ENCODE measurements at regions not wholly inside any gene's neighbourhood (a gene's known extent, or its start where the extent isn't known, plus 50 kb on each side); places are given as distances from the start of the nearest gene placed in this dataset.

DNA sequence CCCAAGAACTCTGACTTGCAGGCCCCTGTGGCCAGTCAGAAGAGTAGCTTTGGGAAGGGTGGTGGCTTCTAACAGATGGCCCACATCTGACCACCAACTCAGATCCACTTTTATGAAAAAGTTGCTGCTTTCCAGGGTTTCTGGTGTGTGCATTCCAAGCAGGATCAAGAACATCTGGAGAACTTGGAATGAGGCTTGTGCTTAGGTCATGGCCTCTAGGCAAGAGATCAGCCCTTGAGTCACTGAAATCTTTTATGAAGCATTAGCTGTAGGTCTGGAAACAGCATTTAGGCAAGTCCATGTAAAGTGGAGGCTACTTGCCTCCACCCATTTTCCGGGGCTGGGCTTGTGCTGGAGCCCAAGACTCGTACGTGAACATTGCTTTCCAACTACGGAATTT, 433.3 kb downstream of the SH3GL2 start:
- TF ChIP-seq CTCF (IDR thresholded peaks at IDR 0.05) (no peak), JUN (IDR thresholded peaks at IDR 0.05) (no peak), HOXA7 (CRISPR knock-in tag; IDR thresholded peaks at IDR 0.05) (no peak), MAX (IDR thresholded peaks at IDR 0.05) (no peak), REST (IDR thresholded peaks at IDR 0.05) (no peak), CBX2 (IDR thresholded peaks at IDR 0.05; ENCODE audit: borderline replicate concordance, low read depth) (no peak), ZFP36 (IDR thresholded peaks at IDR 0.05; ENCODE audit: borderline replicate concordance, partially characterized antibody) (no peak)

All from A549 (cell line).